AG10803 (cell line): ENCODE measurements at regions not wholly inside any gene's neighbourhood (a gene's known extent, or its start where the extent isn't known, plus 50 kb on each side); places are given as distances from the start of the nearest gene placed in this dataset.

Experiments used
- DNase-seq: peaks from one replicate; pipeline ENCODE4 v3.0.0; 2010; ENCODE audit warnings: low read depth
- H3K4me3 ChIP-seq: 2 replicates; pipeline ENCODE4 v1.5.1; 2011; ENCODE audit warnings: mild to moderate bottlenecking, low read length, control low read depth
- CTCF ChIP-seq: conservative IDR thresholded peaks from 2 replicates; pipeline ENCODE4 v1.5.1; 2011; ENCODE audit warnings: mild to moderate bottlenecking, low read length, control low read depth, inconsistent platforms

GRCh38 chr20:52084727-52085126 lies 106.9 kb downstream of the ZFP64 start:
- no peak for TF ChIP-seq CTCF
- DNase-seq = no peak
- no peak overlapping the region for H3K4me3 ChIP-seq

- DNase-seq = peak; percentile 72
- no peak overlapping the region for H3K4me3 ChIP-seq
- peak; percentile 81 for TF ChIP-seq CTCF
Observed at GRCh38 chr20:52083627-52084232, 107.8 kb downstream of the ZFP64 start.

- TF ChIP-seq CTCF = no peak
- peak; percentile 35 for DNase-seq
- no peak overlapping the region for H3K4me3 ChIP-seq
Observed at GRCh38 chr20:52082612-52083011, 109.0 kb downstream of the ZFP64 start.

- no peak for DNase-seq
- H3K4me3 ChIP-seq = no peak overlapping the region
- no peak for TF ChIP-seq CTCF
Observed at GRCh38 chr20:52081791-52082190, 109.8 kb downstream of the ZFP64 start.

GRCh38 chr20:52081066-52081465 lies 110.5 kb downstream of the ZFP64 start:
- no peak for DNase-seq
- no peak overlapping the region for H3K4me3 ChIP-seq
- TF ChIP-seq CTCF = no peak

- H3K4me3 ChIP-seq = no peak overlapping the region
- TF ChIP-seq CTCF = no peak
- peak; percentile 28 for DNase-seq
Observed at GRCh38 chr20:52078289-52078688, 113.3 kb downstream of the ZFP64 start.

- H3K4me3 ChIP-seq = no peak overlapping the region
- DNase-seq = peak; percentile 6
- TF ChIP-seq CTCF = no peak
Observed at GRCh38 chr20:52076164-52076563, 115.4 kb downstream of the ZFP64 start.
